GM21367 (cell line): ENCODE measurements at regions not wholly inside any gene's neighbourhood (a gene's known extent, or its start where the extent isn't known, plus 50 kb on each side); places are given as distances from the start of the nearest gene placed in this dataset.

Experiments used
- ATAC-seq: cut with Tn5 transposase; IDR thresholded peaks from one replicate; pipeline ENCODE4 v1.9.1; 2021; ENCODE audit not compliant: unreplicated experiment

- no peak for ATAC-seq
Measured at GRCh38 chr9:80114241-80114640, 542.5 kb downstream of the TLE4 start.

- no peak for ATAC-seq
Measured at GRCh38 chr9:80107931-80108660, 536.3 kb downstream of the TLE4 start.

GRCh38 chr9:80097476-80097875 lies 525.7 kb downstream of the TLE4 start:
- ATAC-seq, result no peak

- ATAC-seq, result no peak
Measured at GRCh38 chr9:80094176-80094771, 522.5 kb downstream of the TLE4 start.

GRCh38 chr9:80093695-80094094 lies 521.9 kb downstream of the TLE4 start:
- no peak for ATAC-seq

GRCh38 chr9:80091526-80091925 lies 519.8 kb downstream of the TLE4 start:
- no peak for ATAC-seq

GRCh38 chr9:80090317-80090716 lies 518.6 kb downstream of the TLE4 start:
- no peak for ATAC-seq

- ATAC-seq, result no peak
Measured at GRCh38 chr9:80086822-80087345, 515.1 kb downstream of the TLE4 start.

GRCh38 chr9:80086386-80086785 lies 514.6 kb downstream of the TLE4 start:
- ATAC-seq, result no peak

- ATAC-seq, result no peak
Measured at GRCh38 chr9:80085668-80086067, 513.9 kb downstream of the TLE4 start.

- ATAC-seq, result no peak
Measured at GRCh38 chr9:80082213-80082612, 510.4 kb downstream of the TLE4 start.

GRCh38 chr9:80078826-80079225 lies 507.1 kb downstream of the TLE4 start:
- ATAC-seq, result no peak

- no peak for ATAC-seq
Measured at GRCh38 chr9:80077059-80077458, 505.3 kb downstream of the TLE4 start.

- no peak for ATAC-seq
Measured at GRCh38 chr9:80076162-80076561, 504.4 kb downstream of the TLE4 start.

- no peak for ATAC-seq
Measured at GRCh38 chr9:80074439-80074838, 502.7 kb downstream of the TLE4 start.

- ATAC-seq, result no peak
Measured at GRCh38 chr9:80072451-80072850, 500.7 kb downstream of the TLE4 start.

GRCh38 chr9:80070071-80070742 lies 498.4 kb downstream of the TLE4 start:
- ATAC-seq, result no peak

- no peak for ATAC-seq
Measured at GRCh38 chr9:80066931-80067330, 495.2 kb downstream of the TLE4 start.

GRCh38 chr9:80062567-80062966 lies 490.8 kb downstream of the TLE4 start:
- no peak for ATAC-seq

GRCh38 chr9:80061940-80062339 lies 490.2 kb downstream of the TLE4 start:
- ATAC-seq, result no peak

GRCh38 chr9:80061096-80061495 lies 489.3 kb downstream of the TLE4 start:
- no peak for ATAC-seq

- no peak for ATAC-seq
Measured at GRCh38 chr9:80059979-80060378, 488.2 kb downstream of the TLE4 start.
